ENCODE measurements at regions not wholly inside any gene's neighbourhood (a gene's known extent, or its start where the extent isn't known, plus 50 kb on each side); places are given as distances from the start of the nearest gene placed in this dataset.

DNA sequence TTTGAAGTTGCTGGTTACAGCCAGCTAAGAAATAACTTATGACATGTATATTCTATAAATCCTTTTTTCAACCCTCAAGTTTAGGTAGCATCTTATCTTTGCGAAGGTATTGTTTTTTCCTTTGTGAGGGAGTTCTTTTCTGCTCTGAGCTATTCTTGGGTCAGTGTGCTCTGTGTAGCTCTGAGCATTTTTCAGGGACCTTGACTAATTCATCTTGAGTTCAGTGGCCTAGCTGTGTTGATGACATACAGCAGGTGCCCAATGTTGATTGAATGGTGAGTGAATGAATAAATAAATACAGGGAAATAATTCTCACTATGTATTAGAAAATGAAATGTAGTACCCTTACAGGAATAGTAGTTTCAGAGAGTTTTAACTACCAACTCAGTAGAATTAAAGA is 335.3 kb downstream of the IL20RB start:
- no peaks in the 10 kb centered on the region for H3K27me3 ChIP-seq (ENCODE audit: low read length)
- no peak for TF ChIP-seq EZH2phosphoT487 (conservative IDR thresholded peaks at IDR 0.05; ENCODE audit: low read length)
- no peak for TF ChIP-seq CTCF (IDR thresholded peaks at IDR 0.05; ENCODE audit: insufficient read depth, low read length, poor library complexity, severe bottlenecking)
- no peaks in the 10 kb centered on the region for H3K9me3 ChIP-seq (ENCODE audit: insufficient read depth, low read length)
- no peaks in the 10 kb centered on the region for H3F3A ChIP-seq (ENCODE audit: insufficient read depth)
- no peak overlapping the region for H2AFZ ChIP-seq (ENCODE audit: low read depth, low read length, severe bottlenecking)
- no peak overlapping the region for H3K4me3 ChIP-seq (ENCODE audit: insufficient read depth, low read length, poor library complexity, severe bottlenecking)
- no peaks in the 10 kb centered on the region for H3K9me2 ChIP-seq (replicated peaks; ENCODE audit: insufficient read depth, low read length)
- H3K36me3 ChIP-seq (ENCODE audit: low read length): no peaks in the 10 kb centered on the region
- no peaks in the 10 kb centered on the region for H3K79me2 ChIP-seq (ENCODE audit: insufficient read depth, low read length)
- H3K27ac ChIP-seq (ENCODE audit: low read depth, low read length): no peak overlapping the region
- no peak overlapping the region for H3K9ac ChIP-seq (ENCODE audit: low read length)
- no peak overlapping the region for H3K4me2 ChIP-seq (ENCODE audit: low read depth, low read length, poor library complexity, severe bottlenecking)
- H4K20me1 ChIP-seq (ENCODE audit: low read depth, low read length): no peaks in the 10 kb centered on the region

DNA sequence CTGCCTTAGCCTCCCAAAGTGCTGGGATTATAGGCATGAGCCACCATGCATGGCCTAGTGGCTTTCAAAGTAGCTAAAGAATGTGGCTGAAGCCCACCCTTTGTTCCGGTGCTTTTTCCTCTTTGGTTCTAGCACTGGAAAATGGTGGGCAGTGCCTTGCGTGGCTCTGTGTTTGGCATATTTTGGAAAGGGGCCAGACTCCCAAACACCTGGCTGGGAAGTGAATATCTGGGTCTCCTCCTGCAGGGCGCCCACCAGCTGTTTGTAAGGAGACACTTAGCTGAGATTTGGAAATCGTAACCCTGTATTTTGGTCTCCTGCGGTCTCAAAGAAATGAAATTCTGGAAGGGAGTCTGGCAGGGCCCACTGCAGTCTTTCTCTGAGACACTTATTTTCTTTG is 336.4 kb downstream of the IL20RB start:
- no peak overlapping the region for H3K4me3 ChIP-seq (ENCODE audit: insufficient read depth, low read length, poor library complexity, severe bottlenecking)
- TF ChIP-seq EZH2phosphoT487 (conservative IDR thresholded peaks at IDR 0.05; ENCODE audit: low read length) (no peak), CTCF (IDR thresholded peaks at IDR 0.05; ENCODE audit: insufficient read depth, low read length, poor library complexity, severe bottlenecking) (no peak)
- no peaks in the 10 kb centered on the region for H3K9me2 ChIP-seq (replicated peaks; ENCODE audit: insufficient read depth, low read length)
- no peaks in the 10 kb centered on the region for H3K36me3 ChIP-seq (ENCODE audit: low read length)
- H3K79me2 ChIP-seq (ENCODE audit: insufficient read depth, low read length): no peaks in the 10 kb centered on the region
- H4K20me1 ChIP-seq (ENCODE audit: low read depth, low read length): no peaks in the 10 kb centered on the region
- H3K9me3 ChIP-seq (ENCODE audit: insufficient read depth, low read length): no peaks in the 10 kb centered on the region
- H2AFZ ChIP-seq (ENCODE audit: low read depth, low read length, severe bottlenecking): no peak overlapping the region
- H3K27me3 ChIP-seq (ENCODE audit: low read length): no peaks in the 10 kb centered on the region
- no peak overlapping the region for H3K4me2 ChIP-seq (ENCODE audit: low read depth, low read length, poor library complexity, severe bottlenecking)
- no peaks in the 10 kb centered on the region for H3F3A ChIP-seq (ENCODE audit: insufficient read depth)
- no peak overlapping the region for H3K27ac ChIP-seq (ENCODE audit: low read depth, low read length)
- H3K9ac ChIP-seq (ENCODE audit: low read length): no peak overlapping the region

GRCh38 chr3:137294839-137295238 is 337.1 kb downstream of the IL20RB start:
- H3K9me2 ChIP-seq (replicated peaks; ENCODE audit: insufficient read depth, low read length): no peaks in the 10 kb centered on the region
- no peak overlapping the region for H2AFZ ChIP-seq (ENCODE audit: low read depth, low read length, severe bottlenecking)
- no peaks in the 10 kb centered on the region for H3F3A ChIP-seq (ENCODE audit: insufficient read depth)
- H3K27ac ChIP-seq (ENCODE audit: low read depth, low read length): no peak overlapping the region
- no peaks in the 10 kb centered on the region for H3K79me2 ChIP-seq (ENCODE audit: insufficient read depth, low read length)
- H3K36me3 ChIP-seq (ENCODE audit: low read length): no peaks in the 10 kb centered on the region
- no peaks in the 10 kb centered on the region for H3K27me3 ChIP-seq (ENCODE audit: low read length)
- H3K4me2 ChIP-seq (ENCODE audit: low read depth, low read length, poor library complexity, severe bottlenecking): no peak overlapping the region
- no peak overlapping the region for H3K9ac ChIP-seq (ENCODE audit: low read length)
- no peaks in the 10 kb centered on the region for H3K9me3 ChIP-seq (ENCODE audit: insufficient read depth, low read length)
- H3K4me3 ChIP-seq (ENCODE audit: insufficient read depth, low read length, poor library complexity, severe bottlenecking): no peak overlapping the region
- TF ChIP-seq CTCF (IDR thresholded peaks at IDR 0.05; ENCODE audit: insufficient read depth, low read length, poor library complexity, severe bottlenecking) (no peak), EZH2phosphoT487 (conservative IDR thresholded peaks at IDR 0.05; ENCODE audit: low read length) (no peak)
- no peaks in the 10 kb centered on the region for H4K20me1 ChIP-seq (ENCODE audit: low read depth, low read length)

GRCh38 chr3:137295336-137295735 is 337.6 kb downstream of the IL20RB start:
- no peak overlapping the region for H3K4me3 ChIP-seq (ENCODE audit: insufficient read depth, low read length, poor library complexity, severe bottlenecking)
- no peaks in the 10 kb centered on the region for H3K9me2 ChIP-seq (replicated peaks; ENCODE audit: insufficient read depth, low read length)
- no peak overlapping the region for H3K9ac ChIP-seq (ENCODE audit: low read length)
- H3K36me3 ChIP-seq (ENCODE audit: low read length): no peaks in the 10 kb centered on the region
- no peaks in the 10 kb centered on the region for H3K27me3 ChIP-seq (ENCODE audit: low read length)
- no peaks in the 10 kb centered on the region for H3K79me2 ChIP-seq (ENCODE audit: insufficient read depth, low read length)
- no peaks in the 10 kb centered on the region for H3K9me3 ChIP-seq (ENCODE audit: insufficient read depth, low read length)
- no peak overlapping the region for H2AFZ ChIP-seq (ENCODE audit: low read depth, low read length, severe bottlenecking)
- no peak overlapping the region for H3K27ac ChIP-seq (ENCODE audit: low read depth, low read length)
- no peaks in the 10 kb centered on the region for H4K20me1 ChIP-seq (ENCODE audit: low read depth, low read length)
- H3F3A ChIP-seq (ENCODE audit: insufficient read depth): no peaks in the 10 kb centered on the region
- TF ChIP-seq CTCF (IDR thresholded peaks at IDR 0.05; ENCODE audit: insufficient read depth, low read length, poor library complexity, severe bottlenecking): no peak
- H3K4me2 ChIP-seq (ENCODE audit: low read depth, low read length, poor library complexity, severe bottlenecking): no peak overlapping the region

All from SU-DHL-6 (cell line).